ENCODE measurements at regions not wholly inside any gene's neighbourhood (a gene's known extent, or its start where the extent isn't known, plus 50 kb on each side); places are given as distances from the start of the nearest gene placed in this dataset.

DNA sequence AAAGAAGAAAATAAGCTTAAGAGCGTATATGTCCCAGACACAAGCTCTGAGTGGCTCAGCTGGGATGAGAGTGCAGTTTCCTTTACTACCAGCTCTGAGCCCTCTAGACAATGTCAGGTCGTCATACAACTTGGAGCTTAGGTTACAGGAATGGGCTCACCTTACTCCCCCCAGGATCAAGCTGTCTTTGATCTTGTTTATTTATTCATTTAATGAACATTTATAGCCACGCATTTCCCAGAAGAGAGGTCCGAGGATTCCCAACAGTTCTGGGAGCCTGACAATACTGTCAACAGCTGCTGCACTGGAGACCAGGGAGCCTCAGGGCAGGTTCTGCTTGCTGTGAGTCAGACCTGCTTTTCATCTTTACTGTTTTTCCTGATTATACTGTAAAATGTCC is 378.9 kb downstream of the PLPP3 start:
- TF ChIP-seq CTCF (IDR thresholded peaks at IDR 0.05; ENCODE audit: insufficient read depth, low read depth, low read length) = no peak
- peak; percentile 54 for DNase-seq (ENCODE audit: low read depth)
- no peak overlapping the region for H3K4me3 ChIP-seq (ENCODE audit: low read depth, low read length)

- no peak for TF ChIP-seq CTCF (IDR thresholded peaks at IDR 0.05; ENCODE audit: insufficient read depth, low read depth, low read length)
- no peak overlapping the region for H3K4me3 ChIP-seq (ENCODE audit: low read depth, low read length)
- DNase-seq (ENCODE audit: low read depth) = no peak
These were observed 379.4 kb downstream of the PLPP3 start for GRCh38 chr1:56199956-56200355.

DNA sequence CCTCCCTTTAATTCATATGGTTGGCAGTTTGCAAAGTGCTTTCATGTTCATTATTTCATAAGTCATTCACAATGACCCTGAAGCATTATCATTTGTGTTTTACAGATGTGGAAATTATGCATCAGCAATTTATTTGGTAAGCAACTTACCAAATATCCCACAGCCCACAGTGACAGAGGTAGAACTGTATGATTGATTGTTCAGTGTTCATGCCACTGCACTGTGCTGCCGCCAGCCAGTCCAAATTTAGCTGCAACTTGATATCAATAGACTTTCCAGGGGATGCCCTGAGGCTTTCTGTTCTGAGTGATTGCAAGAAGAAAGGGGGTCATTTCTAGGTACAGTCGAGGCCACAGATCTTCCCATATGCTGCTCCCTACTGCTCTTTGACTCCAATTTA is 380.3 kb downstream of the PLPP3 start:
- DNase-seq (ENCODE audit: low read depth) = no peak
- TF ChIP-seq CTCF (IDR thresholded peaks at IDR 0.05; ENCODE audit: insufficient read depth, low read depth, low read length) = no peak

GRCh38 chr1:56197946-56198345 is 381.4 kb downstream of the PLPP3 start:
- TF ChIP-seq CTCF (IDR thresholded peaks at IDR 0.05; ENCODE audit: insufficient read depth, low read depth, low read length) = no peak
- H3K4me3 ChIP-seq (ENCODE audit: low read depth, low read length) = no peak overlapping the region
- no peak for DNase-seq (ENCODE audit: low read depth)

More for the DNA sequence above, 380.3 kb downstream of the PLPP3 start:
- no peak overlapping the region for H3K4me3 ChIP-seq (ENCODE audit: low read depth, low read length)

DNA sequence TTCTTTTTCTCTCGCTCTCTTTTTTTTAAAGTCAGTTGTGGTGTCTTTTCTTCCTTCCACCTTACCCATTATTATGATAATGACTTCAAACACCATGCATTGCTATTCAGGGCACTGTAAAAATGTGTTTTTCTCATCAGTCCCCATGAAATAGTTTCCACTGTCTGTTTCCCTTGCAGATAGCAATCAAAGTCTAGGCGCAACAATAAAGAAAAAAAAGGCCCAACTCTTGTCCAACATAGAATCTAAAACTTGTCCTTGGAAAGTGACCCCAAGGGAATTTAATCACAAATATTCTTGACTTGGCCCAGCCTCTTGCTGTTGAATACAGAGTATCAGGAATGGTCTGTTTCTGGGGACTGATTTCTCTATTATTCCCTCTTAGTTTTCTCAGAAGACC is 382.5 kb downstream of the PLPP3 start:
- DNase-seq (ENCODE audit: low read depth) = no peak
- no peak for TF ChIP-seq CTCF (IDR thresholded peaks at IDR 0.05; ENCODE audit: insufficient read depth, low read depth, low read length)
- H3K4me3 ChIP-seq (ENCODE audit: low read depth, low read length) = no peak overlapping the region

DNA sequence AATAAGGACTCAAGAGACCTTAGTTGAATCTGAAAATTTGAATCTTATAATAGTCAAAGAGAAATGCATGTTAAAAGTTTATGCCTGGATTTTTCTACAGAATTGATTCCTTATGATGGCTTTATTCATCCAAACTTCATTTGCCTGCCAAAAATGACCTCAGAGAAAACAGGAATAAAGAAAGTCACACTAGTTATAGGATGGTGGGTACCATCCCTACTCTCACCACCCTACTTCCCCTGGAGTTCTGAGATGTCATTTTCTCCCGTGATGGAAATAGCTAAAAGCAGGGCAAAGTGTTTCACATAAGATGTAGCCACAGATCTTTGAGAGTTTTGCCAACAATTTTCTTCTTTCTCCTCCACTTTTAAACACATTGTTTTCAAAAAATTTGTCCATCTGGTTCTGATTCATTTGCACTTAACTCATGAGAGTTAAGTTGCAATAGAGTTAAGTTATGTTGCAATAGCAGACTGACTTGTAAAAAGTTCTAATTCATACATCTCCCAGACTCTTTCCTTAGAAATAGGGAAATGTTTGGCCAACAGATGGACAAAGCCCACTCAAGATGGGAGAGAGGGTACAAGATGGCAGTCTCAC is 384.6 kb downstream of the PLPP3 start:
- H3K4me3 ChIP-seq (ENCODE audit: low read depth, low read length) = no peak overlapping the region
- no peak for TF ChIP-seq CTCF (IDR thresholded peaks at IDR 0.05; ENCODE audit: insufficient read depth, low read depth, low read length)
- peak; percentile 74 for DNase-seq (ENCODE audit: low read depth)

DNA sequence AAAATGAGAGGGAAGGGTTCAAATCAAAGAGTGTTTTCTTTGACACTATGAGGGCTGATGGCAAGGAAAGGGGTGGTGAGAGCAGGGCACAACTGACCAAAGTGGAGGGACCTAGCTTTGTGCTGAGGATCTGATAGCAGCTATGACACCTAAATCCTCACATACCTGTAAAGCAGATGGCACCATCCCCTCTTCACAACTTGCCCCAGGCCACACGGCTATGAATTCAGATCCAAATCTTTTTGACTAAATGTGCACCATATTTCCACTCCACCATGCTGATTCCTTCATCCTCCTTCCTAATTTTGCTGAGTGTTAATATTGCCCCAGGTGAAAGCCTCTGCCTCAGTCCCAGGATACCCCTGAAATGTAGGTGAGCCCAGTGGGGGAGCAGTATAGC is 385.7 kb downstream of the PLPP3 start:
- DNase-seq (ENCODE audit: low read depth) = no peak
- TF ChIP-seq CTCF (IDR thresholded peaks at IDR 0.05; ENCODE audit: insufficient read depth, low read depth, low read length) = no peak
- H3K4me3 ChIP-seq (ENCODE audit: low read depth, low read length) = no peak overlapping the region
